Gastrocnemius medialis (tissue), 4 donors: ENCODE measurements at regions not wholly inside any gene's neighbourhood (a gene's known extent, or its start where the extent isn't known, plus 50 kb on each side); places are given as distances from the start of the nearest gene placed in this dataset.

Experiments
- ATAC-seq, 2 donors: fragments of 150-250 bp; one replicate each; pipeline ENCODE4 v1.9.1; 2016
- DNase-seq, 2 donors: peaks; one replicate each; pipeline ENCODE4 v3.0.0-alpha.2; 2019
- H3K27ac ChIP-seq, 4 donors: fragments of 200-600 bp; sonication (generic); 1 replicate in 1 of 4; 2 replicates in 3 of 4; pipeline ENCODE4 v1.5.1; 2016 to 2018; ENCODE audit warnings: mild to moderate bottlenecking in 2 of 4, moderate library complexity in 1 of 4
- H3K27me3 ChIP-seq, 3 donors: fragments of 200-600 bp; sonication (generic) in 2 of 3; 1 replicate in 1 of 3; 2 replicates in 2 of 3; pipeline versions ENCODE4 v1.5.1 to v1.6.0; 2016 to 2019; ENCODE audit warnings: mild to moderate bottlenecking in 1 of 3, moderate library complexity in 1 of 3
- H3K36me3 ChIP-seq, 2 donors: fragments of 200-600 bp; sonication (generic) in 1 of 2; one replicate each; pipeline ENCODE4 v1.5.1; 2017 to 2018
- H3K4me1 ChIP-seq, 2 donors: fragments of 200-600 bp; sonication (generic) in 1 of 2; one replicate each; pipeline ENCODE4 v1.5.1; 2016 to 2017; ENCODE audit warnings: mild to moderate bottlenecking in 2 of 2
- H3K4me3 ChIP-seq, 4 donors: fragments of 200-600 bp; sonication (generic) in 3 of 4; 1 replicate in 1 of 4; 2 replicates in 3 of 4; pipeline ENCODE4 v1.5.1; 2016 to 2019; ENCODE audit warnings: mild to moderate bottlenecking in 2 of 4
- H3K9me3 ChIP-seq, 3 donors: fragments of 200-600 bp; sonication (generic) in 2 of 3; 1 replicate in 1 of 3; 2 replicates in 2 of 3; pipeline ENCODE4 v1.5.1; 2016 to 2019
- POLR2A ChIP-seq, 2 donors: fragments of 450-650 bp; IDR thresholded peaks; one replicate each; pipeline ENCODE4 v1.6.1; 2017; ENCODE audit warnings: antibody characterized with exemption in 2 of 2, mild to moderate bottlenecking in 2 of 2, moderate library complexity in 2 of 2
- in situ Hi-C, 4 donors: fragments of 200-750 bp; cut with MboI; loops; one replicate each; pipeline versions ENCODE4 v1.15.0 to v1.8.0; 2017; ENCODE audit warnings: low sequenced_read_pairs in 4 of 4
- intact Hi-C: fragments of 100-400 bp; cut with DNase I; formaldehyde crosslinking; loops from one replicate; pipeline ENCODE4 v1.15.1; 2023; ENCODE audit warnings: low total_unique reads
- TF ChIP-seq, protein P1 (sequence below), 5 experiments: fragments of 450-650 bp in 3 of 5; fragments of 200-600 bp in 2 of 5; sonication (generic) in 2 of 5; IDR thresholded peaks in 4 of 5; conservative IDR thresholded peaks in 1 of 5; 1 replicate in 4 of 5; 2 replicates in 1 of 5; pipeline ENCODE4 v1.5.1; 2016 to 2019; ENCODE audit warnings: antibody characterized with exemption in 5 of 5, mild to moderate bottlenecking in 3 of 5, moderate library complexity in 3 of 5

- no peak for ATAC-seq
- in situ Hi-C loops, result no loop called here
- intact Hi-C loops, result no loop called here
Measured at GRCh38 chr16:65950211-65950610, 416.3 kb upstream of the CDH5 start.

GRCh38 chr16:65948361-65948760 lies 418.1 kb upstream of the CDH5 start:
- TF ChIP-seq, protein P1, sequence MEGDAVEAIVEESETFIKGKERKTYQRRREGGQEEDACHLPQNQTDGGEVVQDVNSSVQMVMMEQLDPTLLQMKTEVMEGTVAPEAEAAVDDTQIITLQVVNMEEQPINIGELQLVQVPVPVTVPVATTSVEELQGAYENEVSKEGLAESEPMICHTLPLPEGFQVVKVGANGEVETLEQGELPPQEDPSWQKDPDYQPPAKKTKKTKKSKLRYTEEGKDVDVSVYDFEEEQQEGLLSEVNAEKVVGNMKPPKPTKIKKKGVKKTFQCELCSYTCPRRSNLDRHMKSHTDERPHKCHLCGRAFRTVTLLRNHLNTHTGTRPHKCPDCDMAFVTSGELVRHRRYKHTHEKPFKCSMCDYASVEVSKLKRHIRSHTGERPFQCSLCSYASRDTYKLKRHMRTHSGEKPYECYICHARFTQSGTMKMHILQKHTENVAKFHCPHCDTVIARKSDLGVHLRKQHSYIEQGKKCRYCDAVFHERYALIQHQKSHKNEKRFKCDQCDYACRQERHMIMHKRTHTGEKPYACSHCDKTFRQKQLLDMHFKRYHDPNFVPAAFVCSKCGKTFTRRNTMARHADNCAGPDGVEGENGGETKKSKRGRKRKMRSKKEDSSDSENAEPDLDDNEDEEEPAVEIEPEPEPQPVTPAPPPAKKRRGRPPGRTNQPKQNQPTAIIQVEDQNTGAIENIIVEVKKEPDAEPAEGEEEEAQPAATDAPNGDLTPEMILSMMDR (IDR thresholded peaks at IDR 0.05 in 4 of 5, conservative IDR thresholded peaks at IDR 0.05 in 1 of 5), result no peak
- TF ChIP-seq POLR2A (IDR thresholded peaks at IDR 0.05), result no peak
- intact Hi-C loops, result no loop called here

More at GRCh38 chr16:65950211-65950610, 416.3 kb upstream of the CDH5 start:
- Histone ChIP-seq H3K27me3 (no peaks in the 10 kb centered on the region), H3K27ac (no peak overlapping the region), H3K9me3 (no peaks in the 10 kb centered on the region), H3K4me3 (no peak overlapping the region), H3K4me1 (no peaks in the 10 kb centered on the region), H3K36me3 (no peaks in the 10 kb centered on the region)
- TF ChIP-seq POLR2A (IDR thresholded peaks at IDR 0.05), result no peak
- TF ChIP-seq, protein P1 (IDR thresholded peaks at IDR 0.05 in 4 of 5, conservative IDR thresholded peaks at IDR 0.05 in 1 of 5), result no peak
- DNase-seq, result no peak

DNA sequence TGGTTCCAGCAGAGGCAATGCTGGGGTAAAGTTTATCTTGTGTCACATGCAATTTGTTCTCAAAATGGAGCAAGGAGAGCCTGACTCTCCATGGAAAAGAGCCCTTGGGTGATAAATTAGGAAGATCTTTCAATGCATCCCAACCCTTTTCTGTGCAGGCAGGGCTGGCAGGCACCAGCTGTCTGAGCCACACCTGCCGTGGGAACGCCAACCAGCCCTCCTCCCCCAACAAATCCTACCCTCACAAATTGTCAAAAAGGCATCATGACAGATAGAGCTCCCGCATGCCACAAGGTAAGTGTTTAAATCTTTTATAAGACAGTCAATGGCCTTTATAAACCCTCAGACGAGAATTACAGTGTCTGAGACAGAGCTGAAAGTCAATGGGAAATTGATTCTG lies 418.5 kb upstream of the CDH5 start:
- no peak for DNase-seq
- Histone ChIP-seq H3K4me1 (no peaks in the 10 kb centered on the region), H3K9me3 (no peaks in the 10 kb centered on the region), H3K27me3 (no peaks in the 10 kb centered on the region), H3K36me3 (no peaks in the 10 kb centered on the region), H3K27ac (no peak overlapping the region), H3K4me3 (no peak overlapping the region)
- in situ Hi-C loops (no loop called here), intact Hi-C loops (no loop called here)
- TF ChIP-seq, protein P1 (IDR thresholded peaks at IDR 0.05 in 4 of 5, conservative IDR thresholded peaks at IDR 0.05 in 1 of 5), result no peak
- ATAC-seq, result no peak

More at GRCh38 chr16:65948361-65948760, 418.1 kb upstream of the CDH5 start:
- in situ Hi-C loops, result no loop called here
- H3K4me3 ChIP-seq, result no peak overlapping the region
- H3K27me3 ChIP-seq, result no peaks in the 10 kb centered on the region
- no peak for DNase-seq
- H3K4me1 ChIP-seq, result no peaks in the 10 kb centered on the region
- H3K27ac ChIP-seq, result no peak overlapping the region
- H3K36me3 ChIP-seq, result no peaks in the 10 kb centered on the region
- no peak for ATAC-seq
- H3K9me3 ChIP-seq, result no peaks in the 10 kb centered on the region

DNA sequence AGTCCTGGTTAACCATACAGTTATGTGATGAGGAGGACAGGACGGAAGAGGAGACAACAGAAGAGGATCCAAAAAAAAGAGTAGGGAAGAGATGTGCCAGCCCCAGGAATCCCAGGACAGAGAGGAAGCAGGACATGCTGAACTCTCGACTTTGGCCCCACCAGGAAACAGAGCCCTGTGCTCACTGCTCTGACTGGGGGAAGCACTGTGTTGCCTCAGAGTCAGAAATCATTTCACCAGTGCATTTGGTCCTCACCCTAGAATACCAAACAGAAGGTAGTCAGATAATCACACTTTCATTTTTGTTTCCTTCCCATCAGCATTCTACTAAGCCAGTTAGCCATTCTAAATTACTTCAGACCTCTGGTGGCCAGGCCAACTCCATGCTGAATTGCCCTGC lies 421.0 kb upstream of the CDH5 start:
- no peak for ATAC-seq
- Histone ChIP-seq H3K27me3 (no peaks in the 10 kb centered on the region), H3K36me3 (no peaks in the 10 kb centered on the region), H3K9me3 (no peaks in the 10 kb centered on the region), H3K4me3 (no peak overlapping the region), H3K27ac (no peak overlapping the region), H3K4me1 (no peaks in the 10 kb centered on the region)
- TF ChIP-seq, protein P1 (IDR thresholded peaks at IDR 0.05 in 4 of 5, conservative IDR thresholded peaks at IDR 0.05 in 1 of 5), result no peak
- TF ChIP-seq POLR2A (IDR thresholded peaks at IDR 0.05), result no peak
- intact Hi-C loops, result no loop called here
- DNase-seq, result no peak
- in situ Hi-C loops, result no loop called here

DNA sequence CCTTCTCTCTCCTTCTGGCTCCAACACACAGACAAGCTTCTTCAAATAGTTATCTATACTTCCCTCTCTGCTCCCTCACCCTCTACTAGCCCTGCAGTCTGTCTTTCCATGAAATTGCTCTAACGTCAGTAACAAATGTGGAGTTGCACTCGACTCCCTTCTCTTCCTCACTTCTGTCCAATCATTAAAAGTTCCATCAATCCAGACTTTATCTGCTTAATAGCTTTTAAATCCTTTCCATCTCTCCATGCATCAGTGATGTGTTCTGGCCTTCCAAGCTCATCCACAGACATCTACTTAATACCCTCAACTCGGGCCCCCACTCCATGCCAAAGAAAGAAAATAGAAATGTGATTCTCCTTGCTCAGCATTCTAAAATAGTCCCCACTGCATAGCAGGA lies 422.1 kb upstream of the CDH5 start:
- TF ChIP-seq, protein P1 (IDR thresholded peaks at IDR 0.05 in 4 of 5, conservative IDR thresholded peaks at IDR 0.05 in 1 of 5), result no peak
- TF ChIP-seq POLR2A (IDR thresholded peaks at IDR 0.05), result no peak
- in situ Hi-C loops (no loop called here), intact Hi-C loops (no loop called here)
- no peak overlapping the region for H3K4me3 ChIP-seq
- no peaks in the 10 kb centered on the region for H3K36me3 ChIP-seq
- no peaks in the 10 kb centered on the region for H3K4me1 ChIP-seq
- DNase-seq (no peak), ATAC-seq (no peak)
- no peaks in the 10 kb centered on the region for H3K27me3 ChIP-seq
- no peaks in the 10 kb centered on the region for H3K9me3 ChIP-seq
- no peak overlapping the region for H3K27ac ChIP-seq
